Transverse colon (tissue), 4 donors: ENCODE measurements at regions not wholly inside any gene's neighbourhood (a gene's known extent, or its start where the extent isn't known, plus 50 kb on each side); places are given as distances from the start of the nearest gene placed in this dataset.

Source experiments
- DNase-seq: peaks from one replicate; pipeline ENCODE4 v3.0.0-alpha.2; 2019
- H3K27ac ChIP-seq, 4 donors: fragments of 200-600 bp; sonication (generic); 2 replicates each; pipeline ENCODE4 v1.5.1; 2016 to 2018; ENCODE audit warnings: inconsistent platforms in 4 of 4
- H3K27me3 ChIP-seq: fragments of 200-600 bp; sonication (generic); 2 replicates; pipeline ENCODE4 v1.5.1; 2017; ENCODE audit warnings: inconsistent platforms
- H3K36me3 ChIP-seq, 4 donors: fragments of 200-600 bp; sonication (generic); 2 replicates each; pipeline ENCODE4 v1.5.1; 2017 to 2019; ENCODE audit warnings: inconsistent platforms in 4 of 4
- H3K4me1 ChIP-seq, 4 donors: fragments of 200-600 bp; sonication (generic); 2 replicates each; pipeline ENCODE4 v1.5.1; 2017 to 2020; ENCODE audit warnings: inconsistent platforms in 4 of 4
- H3K4me3 ChIP-seq, 4 donors: fragments of 200-600 bp; sonication (generic); 1 replicate in 1 of 4; 2 replicates in 3 of 4; pipeline versions ENCODE4 v1.5.1 to v1.6.1; 2017 to 2019; ENCODE audit warnings: inconsistent platforms in 4 of 4
- H3K9me3 ChIP-seq, 2 donors: fragments of 200-600 bp; sonication (generic); 2 replicates each; pipeline ENCODE4 v1.5.1; 2017 to 2019; ENCODE audit warnings: inconsistent platforms in 2 of 2
- CTCF ChIP-seq, 5 experiments: fragments of 200-600 bp in 3 of 5; fragments of 450-650 bp in 2 of 5; sonication (generic) in 3 of 5; IDR thresholded peaks; 1 replicate in 2 of 5; 2 replicates in 3 of 5; pipeline ENCODE4 v1.5.1; 2016 to 2017; ENCODE audit warnings: antibody characterized with exemption in 5 of 5, inconsistent platforms in 3 of 5, mild to moderate bottlenecking in 2 of 5, moderate library complexity in 1 of 5
- EP300 ChIP-seq: sonication (generic); formaldehyde crosslinking; IDR thresholded peaks from one replicate; pipeline ENCODE4 v1.6.1; 2017; ENCODE audit warnings: antibody characterized with exemption, low read depth
- POLR2A ChIP-seq: fragments of 450-650 bp; IDR thresholded peaks from one replicate; pipeline ENCODE4 v1.6.1; 2016; ENCODE audit warnings: antibody characterized with exemption, mild to moderate bottlenecking, moderate library complexity
- POLR2AphosphoS5 ChIP-seq, 3 donors: sonication (generic); formaldehyde crosslinking; IDR thresholded peaks; one replicate each; pipeline ENCODE4 v1.6.1; 2016; ENCODE audit warnings: antibody characterized with exemption in 3 of 3
- WGBS, 2 donors: methylation state at CpG; one replicate each; pipeline ENCODE4 v1.1.5; 2018; ENCODE audit warnings: low coverage in 1 of 2; 5-methylcytosine and 5-hydroxymethylcytosine counted together
- in situ Hi-C, 4 donors: fragments of 200-750 bp; cut with MboI; loops; one replicate each; pipeline versions ENCODE4 v1.15.0 to v1.15.1; 2017; ENCODE audit warnings: low sequenced_read_pairs in 3 of 4, low pct_ligation_motif_present in 1 of 4, low pct_unique_long_range_greater_than_20kb in 1 of 4
- intact Hi-C: fragments of 100-400 bp; cut with DNase I; formaldehyde crosslinking; loops from one replicate; pipeline ENCODE4 v1.15.1; 2023; ENCODE audit warnings: low total_unique reads

GRCh38 chr9:23287390-23287789 is 538.6 kb downstream of the ELAVL2 start:
- no peak for TF ChIP-seq CTCF (IDR thresholded peaks at IDR 0.05)
- TF ChIP-seq POLR2AphosphoS5 (IDR thresholded peaks at IDR 0.05) = no peak
- no peak overlapping the region for H3K4me3 ChIP-seq
- no peaks in the 10 kb centered on the region for H3K9me3 ChIP-seq
- DNase-seq = no peak
- in situ Hi-C loops (no loop called here), intact Hi-C loops (no loop called here)
- H3K4me1 ChIP-seq = no peaks in the 10 kb centered on the region
- H3K36me3 ChIP-seq = no peaks in the 10 kb centered on the region
- H3K27me3 ChIP-seq = no peaks in the 10 kb centered on the region
- WGBS, 2 donors = 24 to 27% methylated on average over 1 of the region's 1 CpG
- no peak overlapping the region for H3K27ac ChIP-seq

GRCh38 chr9:23288545-23288944 is 537.5 kb downstream of the ELAVL2 start:
- TF ChIP-seq EP300 = no peak
- TF ChIP-seq POLR2AphosphoS5 (IDR thresholded peaks at IDR 0.05) = no peak
- no peak for TF ChIP-seq POLR2A
- TF ChIP-seq CTCF (IDR thresholded peaks at IDR 0.05) = no peak
- WGBS, 2 donors = 55 to 61% methylated on average over 4 of the region's 4 CpGs
- Histone ChIP-seq H3K4me3 (no peak overlapping the region), H3K27ac (no peak overlapping the region), H3K36me3 (no peaks in the 10 kb centered on the region), H3K9me3 (no peaks in the 10 kb centered on the region), H3K4me1 (no peaks in the 10 kb centered on the region), H3K27me3 (no peaks in the 10 kb centered on the region)
- no peak for DNase-seq
- intact Hi-C loops (no loop called here), in situ Hi-C loops (no loop called here)

GRCh38 chr9:23290973-23291372 is 535.1 kb downstream of the ELAVL2 start:
- 47 to 70% methylated on average over 2 to 4 of the region's 4 CpGs for WGBS, 2 donors
- DNase-seq = no peak
- in situ Hi-C loops = no loop called here
- no peak overlapping the region for H3K4me3 ChIP-seq
- no peaks in the 10 kb centered on the region for H3K9me3 ChIP-seq
- no peaks in the 10 kb centered on the region for H3K4me1 ChIP-seq
- TF ChIP-seq POLR2AphosphoS5 (IDR thresholded peaks at IDR 0.05) = no peak
- TF ChIP-seq CTCF (IDR thresholded peaks at IDR 0.05) = no peak
- no peak for TF ChIP-seq EP300
- no peak for TF ChIP-seq POLR2A
- H3K27ac ChIP-seq = no peak overlapping the region
- no peaks in the 10 kb centered on the region for H3K36me3 ChIP-seq
- intact Hi-C loops = no loop called here
- H3K27me3 ChIP-seq = no peaks in the 10 kb centered on the region

- no peaks in the 10 kb centered on the region for H3K9me3 ChIP-seq
- no peaks in the 10 kb centered on the region for H3K27me3 ChIP-seq
- WGBS, 2 donors = 83 to 86% methylated on average over 3 to 4 of the region's 4 CpGs
- no peaks in the 10 kb centered on the region for H3K4me1 ChIP-seq
- H3K27ac ChIP-seq = no peak overlapping the region
- H3K4me3 ChIP-seq = no peak overlapping the region
- H3K36me3 ChIP-seq = no peaks in the 10 kb centered on the region
- TF ChIP-seq POLR2AphosphoS5 (IDR thresholded peaks at IDR 0.05) (no peak), CTCF (IDR thresholded peaks at IDR 0.05) (no peak), EP300 (no peak), POLR2A (no peak)
- intact Hi-C loops (loop anchor here (10.0 kb wide), 1 partner anchor 263 kb away; no protein-coding TSS in a partner anchor), in situ Hi-C loops (no loop called here)
- DNase-seq = no peak
Observed at GRCh38 chr9:23302281-23302680, 523.8 kb downstream of the ELAVL2 start.
